ENCODE measurements at regions not wholly inside any gene's neighbourhood (a gene's known extent, or its start where the extent isn't known, plus 50 kb on each side); places are given as distances from the start of the nearest gene placed in this dataset.

GRCh38 chr2:62437785-62438184 is 68.2 kb downstream of the TMEM17 start (continued):
- TF ChIP-seq, protein P1, sequence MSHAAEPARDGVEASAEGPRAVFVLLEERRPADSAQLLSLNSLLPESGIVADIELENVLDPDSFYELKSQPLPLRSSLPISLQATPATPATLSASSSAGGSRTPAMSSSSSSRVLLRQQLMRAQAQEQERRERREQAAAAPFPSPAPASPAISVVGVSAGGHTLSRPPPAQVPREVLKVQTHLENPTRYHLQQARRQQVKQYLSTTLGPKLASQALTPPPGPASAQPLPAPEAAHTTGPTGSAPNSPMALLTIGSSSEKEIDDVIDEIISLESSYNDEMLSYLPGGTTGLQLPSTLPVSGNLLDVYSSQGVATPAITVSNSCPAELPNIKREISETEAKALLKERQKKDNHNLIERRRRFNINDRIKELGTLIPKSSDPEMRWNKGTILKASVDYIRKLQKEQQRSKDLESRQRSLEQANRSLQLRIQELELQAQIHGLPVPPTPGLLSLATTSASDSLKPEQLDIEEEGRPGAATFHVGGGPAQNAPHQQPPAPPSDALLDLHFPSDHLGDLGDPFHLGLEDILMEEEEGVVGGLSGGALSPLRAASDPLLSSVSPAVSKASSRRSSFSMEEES (CRISPR knock-in tag; IDR thresholded peaks at IDR 0.05) = peak; percentile 90
- 0 out of 2 replicates have a peak, but pooled peaks have one; percentile 19 for TF ChIP-seq RAD51 (IDR thresholded peaks at IDR 0.05; ENCODE audit: borderline replicate concordance, low read depth)
- TF ChIP-seq GABPB2 (CRISPR knock-in tag; conservative IDR thresholded peaks at IDR 0.05) = no peak

GRCh38 chr2:62435720-62436119 is 70.3 kb downstream of the TMEM17 start:
- WGBS (ENCODE audit: insufficient coverage, low coverage, missing lambda C conversion rate) = 0% methylated on average over 3 of the region's 3 CpGs
- TF ChIP-seq GATAD2B (IDR thresholded peaks at IDR 0.05; ENCODE audit: borderline replicate concordance) (no peak), ZFX (CRISPR knock-in tag; IDR thresholded peaks at IDR 0.05) (no peak), MEF2A (IDR thresholded peaks at IDR 0.05; ENCODE audit: control insufficient read depth, low read depth, low read length) (no peak), NFIC (IDR thresholded peaks at IDR 0.05) (no peak), MYBL2 (IDR thresholded peaks at IDR 0.05; ENCODE audit: low read depth) (no peak), MYBL2 (CRISPR knock-in tag; IDR thresholded peaks at IDR 0.05; ENCODE audit: borderline replicate concordance) (no peak), NFXL1 (CRISPR knock-in tag; IDR thresholded peaks at IDR 0.05) (no peak), ZFP1 (CRISPR knock-in tag; IDR thresholded peaks at IDR 0.05) (no peak), GATA2 (CRISPR knock-in tag; IDR thresholded peaks at IDR 0.05) (no peak), DIDO1 (tag; IDR thresholded peaks at IDR 0.05; ENCODE audit: low read depth) (no peak), NR3C1 (CRISPR knock-in tag; IDR thresholded peaks at IDR 0.05) (no peak), ZNF395 (CRISPR knock-in tag; IDR thresholded peaks at IDR 0.05) (no peak), FUS (optimal IDR thresholded peaks at IDR 0.05; ENCODE audit: low read depth, low read length) (no peak)
- TF ChIP-seq, protein P2, sequence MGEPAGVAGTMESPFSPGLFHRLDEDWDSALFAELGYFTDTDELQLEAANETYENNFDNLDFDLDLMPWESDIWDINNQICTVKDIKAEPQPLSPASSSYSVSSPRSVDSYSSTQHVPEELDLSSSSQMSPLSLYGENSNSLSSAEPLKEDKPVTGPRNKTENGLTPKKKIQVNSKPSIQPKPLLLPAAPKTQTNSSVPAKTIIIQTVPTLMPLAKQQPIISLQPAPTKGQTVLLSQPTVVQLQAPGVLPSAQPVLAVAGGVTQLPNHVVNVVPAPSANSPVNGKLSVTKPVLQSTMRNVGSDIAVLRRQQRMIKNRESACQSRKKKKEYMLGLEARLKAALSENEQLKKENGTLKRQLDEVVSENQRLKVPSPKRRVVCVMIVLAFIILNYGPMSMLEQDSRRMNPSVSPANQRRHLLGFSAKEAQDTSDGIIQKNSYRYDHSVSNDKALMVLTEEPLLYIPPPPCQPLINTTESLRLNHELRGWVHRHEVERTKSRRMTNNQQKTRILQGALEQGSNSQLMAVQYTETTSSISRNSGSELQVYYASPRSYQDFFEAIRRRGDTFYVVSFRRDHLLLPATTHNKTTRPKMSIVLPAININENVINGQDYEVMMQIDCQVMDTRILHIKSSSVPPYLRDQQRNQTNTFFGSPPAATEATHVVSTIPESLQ (CRISPR knock-in tag; IDR thresholded peaks at IDR 0.05) = no peak

More at GRCh38 chr2:62435720-62436119, 70.3 kb downstream of the TMEM17 start:
- no peak for DNase-seq (ENCODE audit: extremely low read depth in 1 of 4, low spot score in 3 of 4)
- intact Hi-C loops (cut with micrococcal nuclease) (no loop called here), in situ Hi-C loops (cut with MboI) (no loop called here)
- CTCF ChIA-PET (ENCODE audit: low intra/inter-chr PET ratio) = no interaction called here
- no peak overlapping the region for H2AFZ ChIP-seq (ENCODE audit: low read depth, low read length)
- no peak overlapping the region for H3K27ac ChIP-seq (ENCODE audit: extremely low read depth, low read depth, low read length)
- no peaks in the 10 kb centered on the region for H4K20me1 ChIP-seq (replicated peaks; ENCODE audit: control insufficient read depth, insufficient read depth, low read length)
- H3K4me3 ChIP-seq = no peak overlapping the region
- no peak overlapping the region for H3K9ac ChIP-seq (ENCODE audit: insufficient read depth in 1 of 2, low read depth in 2 of 2, low read length in 2 of 2)
- POLR2A ChIA-PET = no interaction called here
- peaks cover 0 to 12% of the 10 kb centered on the region in 2 experiments; a peak in 1 of 5 replicates for H3K27me3 ChIP-seq (ENCODE audit: control insufficient read depth in 2 of 2, insufficient read depth in 2 of 2, low read length in 2 of 2)
- no peaks in the 10 kb centered on the region for H3K9me1 ChIP-seq (ENCODE audit: control insufficient read depth, insufficient read depth, low read length)
- no peaks in the 10 kb centered on the region for H3K9me3 ChIP-seq (replicated peaks; ENCODE audit: control insufficient read depth, insufficient read depth, low read depth, low read length)
- no peak overlapping the region for H3K4me2 ChIP-seq (ENCODE audit: insufficient read depth, low read length)
- no peak for ATAC-seq
- no peak for FAIRE-seq
- no TSS peak for BruUV-seq (replicated peaks)
- H3K36me3 ChIP-seq (ENCODE audit: control insufficient read depth, insufficient read depth, low read length) = no peaks in the 10 kb centered on the region
- H3K4me1 ChIP-seq (replicated peaks in 1 of 2; ENCODE audit: control insufficient read depth in 2 of 2, insufficient read depth in 2 of 2, low read length in 2 of 2) = no peaks in the 10 kb centered on the region
- no peaks in the 10 kb centered on the region for H3K79me2 ChIP-seq (ENCODE audit: control insufficient read depth, insufficient read depth, low read length)
